ENCODE measurements at regions not wholly inside any gene's neighbourhood (a gene's known extent, or its start where the extent isn't known, plus 50 kb on each side); places are given as distances from the start of the nearest gene placed in this dataset.

DNA sequence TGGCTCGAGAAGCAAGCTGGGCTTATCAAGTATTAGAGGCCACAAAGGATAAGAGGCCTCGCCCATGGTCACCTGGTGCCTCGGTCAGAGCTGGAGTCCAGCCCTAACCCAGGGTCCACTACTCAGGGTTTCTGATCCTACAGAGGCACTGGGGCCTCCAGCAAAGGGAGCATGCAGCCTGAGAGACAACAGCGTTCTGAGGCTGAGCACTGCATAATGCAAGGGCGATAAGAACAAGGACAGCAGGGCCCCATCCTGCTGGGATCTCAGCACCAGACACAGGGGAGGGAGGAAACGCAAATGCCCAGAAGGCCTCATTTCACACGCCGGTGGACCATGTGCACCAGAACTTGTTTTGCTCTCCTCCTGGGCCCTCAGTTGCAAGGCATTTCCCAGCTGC, 63.0 kb downstream of the C5orf15 start:
- DNase-seq (ENCODE audit: low read depth, low spot score): no peak

GRCh38 chr5:133904641-133905040, 63.8 kb downstream of the C5orf15 start:
- no peak for DNase-seq (ENCODE audit: low read depth, low spot score)

- DNase-seq (ENCODE audit: low read depth, low spot score): no peak
These were observed 65.8 kb downstream of the C5orf15 start for GRCh38 chr5:133902511-133903118.

GRCh38 chr5:133900534-133901270, 67.7 kb downstream of the C5orf15 start:
- no peak for DNase-seq (ENCODE audit: low read depth, low spot score)

DNA sequence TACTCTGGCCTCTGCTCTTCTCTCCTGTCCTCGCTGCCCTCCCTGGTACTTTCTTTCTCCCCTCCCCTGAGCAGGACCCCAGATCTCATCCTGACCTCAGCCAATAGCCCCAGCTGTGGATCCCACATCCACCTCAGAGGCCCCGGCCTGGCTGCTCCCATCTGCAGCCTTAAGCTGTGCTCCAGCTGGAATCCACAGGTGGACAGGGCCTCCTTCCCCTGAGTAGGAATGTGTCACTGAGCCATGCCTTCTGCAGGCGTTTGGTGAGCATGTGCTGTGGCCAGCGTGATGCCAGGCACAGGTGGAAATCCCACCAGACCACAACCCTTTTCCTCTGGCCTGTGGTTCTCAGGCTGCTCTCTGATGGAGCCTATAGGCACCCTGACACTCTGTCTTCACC, 68.9 kb downstream of the C5orf15 start:
- DNase-seq (ENCODE audit: low read depth, low spot score): no peak

- no peak for DNase-seq (ENCODE audit: low read depth, low spot score)
These were observed 70.0 kb downstream of the C5orf15 start for GRCh38 chr5:133898440-133898839.

DNA sequence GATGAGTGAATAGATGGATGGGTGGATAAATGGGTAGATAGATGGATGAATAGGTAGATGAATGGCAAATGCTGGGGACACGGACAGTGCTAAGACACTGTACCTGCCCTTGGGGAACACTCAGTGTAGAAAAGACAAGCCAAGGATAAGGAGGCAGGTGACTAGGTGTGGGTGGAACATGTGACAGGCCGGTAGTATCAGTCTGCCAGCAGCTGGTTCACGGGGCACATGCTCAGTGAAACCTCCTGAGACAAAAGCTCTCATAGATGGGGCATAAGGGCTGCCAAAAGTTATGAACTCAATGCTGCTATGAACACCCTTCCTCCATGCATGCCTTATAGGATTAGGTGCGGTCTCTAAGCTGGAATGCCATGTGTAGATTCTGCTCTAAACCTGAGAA, 71.0 kb downstream of the C5orf15 start:
- DNase-seq (ENCODE audit: low read depth, low spot score): no peak

GRCh38 chr5:133896873-133897272, 71.6 kb downstream of the C5orf15 start:
- no peak for DNase-seq (ENCODE audit: low read depth, low spot score)

- no peak for DNase-seq (ENCODE audit: low read depth, low spot score)
These were observed 72.2 kb downstream of the C5orf15 start for GRCh38 chr5:133895979-133896845.

GRCh38 chr5:133894143-133894542, 74.3 kb downstream of the C5orf15 start:
- DNase-seq (ENCODE audit: low read depth, low spot score): no peak

GRCh38 chr5:133892774-133893173, 75.7 kb downstream of the C5orf15 start:
- DNase-seq (ENCODE audit: low read depth, low spot score): no peak

GRCh38 chr5:133892306-133892705, 76.1 kb downstream of the C5orf15 start:
- DNase-seq (ENCODE audit: low read depth, low spot score): no peak

DNA sequence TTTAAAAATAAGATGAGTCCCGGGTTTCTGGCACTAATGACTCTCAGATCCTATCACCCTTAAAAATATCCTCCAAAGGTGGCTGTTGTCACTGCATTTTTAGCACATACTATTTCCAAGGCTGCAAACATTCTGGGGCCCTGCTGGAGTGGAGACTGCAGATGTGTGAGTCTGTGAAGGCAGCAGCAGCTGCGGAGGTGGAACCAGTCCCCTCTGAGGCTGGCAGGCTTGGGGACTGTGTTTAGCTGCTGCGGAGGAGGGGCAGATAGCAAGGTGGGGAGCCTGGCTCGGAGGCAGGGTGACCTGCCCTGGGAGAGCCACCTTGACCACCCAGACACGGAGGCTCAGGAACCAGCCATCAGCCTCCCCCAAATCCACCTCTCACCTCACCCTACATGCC, 77.0 kb downstream of the C5orf15 start:
- DNase-seq (ENCODE audit: low read depth, low spot score): no peak

- DNase-seq (ENCODE audit: low read depth, low spot score): no peak
These were observed 77.6 kb downstream of the C5orf15 start for GRCh38 chr5:133890776-133891280.

DNA sequence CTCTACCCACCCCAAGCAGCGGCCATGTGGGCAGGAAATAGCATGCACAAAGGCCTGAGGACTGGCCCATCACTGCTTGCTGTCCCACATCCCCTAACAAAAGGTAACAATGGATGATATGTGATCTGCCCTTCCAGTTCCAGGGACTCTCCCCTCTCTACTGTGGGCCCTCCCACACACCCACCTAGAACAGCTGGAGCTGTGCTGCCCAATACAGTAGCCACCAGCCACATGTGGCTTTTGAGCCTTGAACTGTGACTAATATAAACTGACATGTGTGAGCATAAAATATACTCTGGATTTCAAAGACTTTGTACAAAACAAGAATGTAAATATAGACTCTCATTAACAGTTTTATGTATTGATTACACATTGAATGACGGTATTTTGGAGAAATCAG, 78.1 kb downstream of the C5orf15 start:
- DNase-seq (ENCODE audit: low read depth, low spot score): no peak

- DNase-seq (ENCODE audit: low read depth, low spot score): no peak
These were observed 79.0 kb downstream of the C5orf15 start for GRCh38 chr5:133889271-133889905.

- no peak for DNase-seq (ENCODE audit: low read depth, low spot score)
These were observed 79.8 kb downstream of the C5orf15 start for GRCh38 chr5:133888625-133888991.

- no peak for DNase-seq (ENCODE audit: low read depth, low spot score)
These were observed 82.9 kb downstream of the C5orf15 start for GRCh38 chr5:133885566-133885965.

DNA sequence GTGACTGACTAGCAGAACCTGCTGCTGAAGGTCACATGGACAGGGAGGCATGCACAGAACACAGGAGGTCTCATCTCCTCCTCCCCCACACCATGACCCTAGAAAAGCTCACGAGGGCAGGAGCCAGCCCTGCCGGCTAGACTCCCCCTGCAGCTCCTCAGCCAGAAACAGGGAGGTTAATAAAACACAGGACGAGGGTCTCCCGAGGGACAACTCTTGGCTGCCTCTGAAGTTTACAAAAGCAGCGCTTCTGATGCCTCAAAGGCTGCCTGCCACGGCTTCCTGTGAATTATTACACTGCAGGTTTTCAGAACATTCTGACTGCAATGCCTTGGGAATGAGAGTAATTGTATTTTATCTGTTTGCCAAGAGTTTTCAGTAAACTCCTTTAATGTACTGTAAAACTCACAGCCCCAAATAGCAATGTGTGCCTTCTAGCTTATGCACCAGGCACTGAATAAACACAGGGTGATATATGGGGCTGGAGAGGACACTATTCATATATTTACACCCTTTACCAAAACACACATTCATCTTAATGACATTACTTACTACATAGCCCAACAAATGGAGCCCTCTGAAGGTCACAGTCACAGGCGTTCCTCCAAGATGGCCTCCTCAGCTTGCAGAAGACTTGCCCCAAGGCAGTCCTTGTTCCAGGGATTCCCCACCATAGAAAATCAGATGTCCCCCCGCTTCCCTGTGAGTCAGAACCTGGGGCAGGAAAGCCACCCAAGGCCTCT, 83.7 kb downstream of the C5orf15 start:
- no peak for DNase-seq (ENCODE audit: low read depth, low spot score)

- no peak for DNase-seq (ENCODE audit: low read depth, low spot score)
These were observed 84.5 kb downstream of the C5orf15 start for GRCh38 chr5:133883916-133884315.

DNA sequence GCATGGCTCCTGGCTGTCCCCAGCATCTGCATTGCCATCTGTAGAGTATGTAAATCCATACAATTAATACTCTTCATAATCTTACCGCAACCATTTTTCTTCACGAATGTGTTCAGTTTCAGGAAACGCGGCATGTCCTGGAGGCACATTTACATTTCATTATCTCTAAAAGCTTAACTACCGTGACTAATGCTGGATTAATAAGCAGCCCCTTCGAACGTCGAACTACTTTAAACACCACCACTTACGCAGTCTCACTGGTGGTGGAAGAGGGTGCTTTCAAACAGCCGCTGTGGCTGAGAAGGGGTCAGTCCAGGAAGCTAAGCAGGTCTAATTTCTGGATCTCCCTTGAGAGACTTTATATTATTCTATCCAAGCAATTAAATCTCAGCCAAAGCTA, 85.6 kb downstream of the C5orf15 start:
- no peak for DNase-seq (ENCODE audit: low read depth, low spot score)
